Testis (tissue), 2 donors: ENCODE measurements at regions not wholly inside any gene's neighbourhood (a gene's known extent, or its start where the extent isn't known, plus 50 kb on each side); places are given as distances from the start of the nearest gene placed in this dataset.

ENCODE experiments used
- DNase-seq: peaks from one replicate; pipeline ENCODE4 v3.0.0-alpha.2; 2019
- H3K27ac ChIP-seq, 2 donors: fragments of 200-600 bp; sonication (generic); one replicate each; pipeline ENCODE4 v1.5.1; 2019
- H3K27me3 ChIP-seq: fragments of 200-600 bp; sonication (generic); one replicate; pipeline ENCODE4 v1.5.1; 2019
- H3K36me3 ChIP-seq: fragments of 200-600 bp; sonication (generic); one replicate; pipeline ENCODE4 v1.5.1; 2017; ENCODE audit warnings: low read depth; ENCODE audit errors: missing control alignments
- H3K4me1 ChIP-seq: fragments of 200-600 bp; sonication (generic); one replicate; pipeline ENCODE4 v1.5.1; 2019
- H3K4me3 ChIP-seq, 2 donors: fragments of 200-600 bp; sonication (generic); one replicate each; pipeline ENCODE4 v1.5.1; 2017 to 2019
- H3K9me3 ChIP-seq: fragments of 200-600 bp; sonication (generic); one replicate; pipeline ENCODE4 v1.5.1; 2017
- CTCF ChIP-seq, 3 experiments: fragments of 450-650 bp in 2 of 3; fragments of 200-600 bp in 1 of 3; sonication (generic) in 1 of 3; IDR thresholded peaks; one replicate each; pipeline ENCODE4 v1.5.1; 2016 to 2019; ENCODE audit warnings: antibody characterized with exemption in 3 of 3, mild to moderate bottlenecking in 2 of 3, moderate library complexity in 1 of 3
- POLR2A ChIP-seq: fragments of 450-650 bp; IDR thresholded peaks from one replicate; pipeline ENCODE4 v1.6.1; 2017; ENCODE audit warnings: antibody characterized with exemption, mild to moderate bottlenecking, moderate library complexity
- WGBS, 2 donors: methylation state at CpG; one replicate each; pipeline ENCODE4 v1.1.5; 2018; 5-methylcytosine and 5-hydroxymethylcytosine counted together
- intact Hi-C: fragments of 100-400 bp; cut with DNase I; formaldehyde crosslinking; loops from one replicate; pipeline ENCODE4 v1.15.1; 2023; ENCODE audit warnings: low total_unique reads

DNA sequence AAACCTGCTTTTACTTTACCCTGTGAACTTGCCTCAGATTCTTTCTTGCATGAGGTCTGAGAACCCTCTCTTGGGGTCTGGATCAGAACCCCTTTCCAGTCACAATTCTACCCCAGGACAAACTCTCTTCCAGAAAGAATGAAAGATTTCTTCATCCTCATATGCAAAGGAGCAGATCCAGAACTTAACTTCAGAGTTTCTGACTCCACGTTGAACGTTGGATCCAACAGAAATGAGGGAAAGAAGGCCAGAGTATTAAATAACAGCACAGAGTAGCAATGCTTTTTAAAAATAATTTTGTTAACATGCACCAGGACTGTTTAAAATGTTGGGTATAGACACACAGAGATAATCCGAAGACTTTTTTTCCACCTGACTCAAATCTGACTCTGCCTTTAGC lies 632.9 kb upstream of the AUTS2 start:
- H3K27me3 ChIP-seq = no peaks in the 10 kb centered on the region
- no peak for DNase-seq
- H3K9me3 ChIP-seq = no peaks in the 10 kb centered on the region
- H3K36me3 ChIP-seq = no peaks in the 10 kb centered on the region
- intact Hi-C loops = no loop called here
- no peak overlapping the region for H3K27ac ChIP-seq
- H3K4me1 ChIP-seq = no peaks in the 10 kb centered on the region
- 82 to 89% methylated on average over 3 of the region's 3 CpGs for WGBS, 2 donors
- TF ChIP-seq POLR2A (no peak), CTCF (IDR thresholded peaks at IDR 0.05) (no peak)
- H3K4me3 ChIP-seq = no peak overlapping the region

DNA sequence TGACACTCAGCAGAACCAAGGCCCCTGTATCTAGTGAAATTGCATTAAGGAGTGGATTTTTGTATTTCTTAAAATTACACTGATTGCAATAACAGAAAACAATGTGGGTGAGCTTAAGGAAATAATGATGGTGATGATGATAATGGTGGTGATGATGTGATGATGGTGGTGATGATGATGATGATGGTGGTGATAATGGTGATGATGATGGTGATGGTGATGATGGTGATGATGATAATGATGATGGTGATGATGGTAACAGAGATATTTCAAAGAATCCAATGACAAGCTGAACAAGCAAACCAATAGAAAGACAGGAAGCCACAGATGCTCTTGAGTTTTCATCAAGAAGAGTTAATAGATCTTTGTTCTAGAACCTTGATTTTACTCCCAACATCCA lies 630.7 kb upstream of the AUTS2 start:
- Histone ChIP-seq H3K27ac (no peak overlapping the region), H3K4me1 (no peaks in the 10 kb centered on the region), H3K9me3 (no peaks in the 10 kb centered on the region), H3K27me3 (no peaks in the 10 kb centered on the region), H3K36me3 (no peaks in the 10 kb centered on the region), H3K4me3 (no peak overlapping the region)
- TF ChIP-seq POLR2A = no peak
- no peak for TF ChIP-seq CTCF (IDR thresholded peaks at IDR 0.05)
- intact Hi-C loops = no loop called here
- no peak for DNase-seq

DNA sequence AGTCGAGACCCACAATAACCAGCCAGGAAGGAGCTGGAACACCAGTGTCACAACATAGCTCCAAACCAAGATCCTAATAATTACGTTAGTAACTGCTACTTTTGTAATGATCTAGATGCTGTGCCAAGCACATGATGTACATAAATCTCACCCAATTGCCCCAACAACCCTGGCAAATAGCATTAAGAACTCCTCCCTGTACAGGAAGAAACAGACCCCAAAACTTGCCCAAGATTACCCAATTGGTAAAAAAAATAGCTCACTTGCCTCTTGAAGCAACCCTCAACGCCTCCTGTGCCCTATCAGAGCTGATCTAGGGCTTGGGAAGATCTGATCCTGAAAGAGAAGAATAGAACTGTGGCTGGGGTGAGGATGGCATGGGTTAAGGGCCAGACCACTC lies 628.7 kb upstream of the AUTS2 start:
- TF ChIP-seq POLR2A = no peak
- no peak for TF ChIP-seq CTCF (IDR thresholded peaks at IDR 0.05)
- no peak overlapping the region for H3K27ac ChIP-seq
- no peaks in the 10 kb centered on the region for H3K4me1 ChIP-seq
- intact Hi-C loops = no loop called here
- no peaks in the 10 kb centered on the region for H3K9me3 ChIP-seq
- WGBS, 2 donors = 74 to 100% methylated on average over 3 of the region's 3 CpGs
- H3K36me3 ChIP-seq = no peaks in the 10 kb centered on the region
- no peak for DNase-seq
- H3K27me3 ChIP-seq = no peaks in the 10 kb centered on the region
- H3K4me3 ChIP-seq = no peak overlapping the region

DNA sequence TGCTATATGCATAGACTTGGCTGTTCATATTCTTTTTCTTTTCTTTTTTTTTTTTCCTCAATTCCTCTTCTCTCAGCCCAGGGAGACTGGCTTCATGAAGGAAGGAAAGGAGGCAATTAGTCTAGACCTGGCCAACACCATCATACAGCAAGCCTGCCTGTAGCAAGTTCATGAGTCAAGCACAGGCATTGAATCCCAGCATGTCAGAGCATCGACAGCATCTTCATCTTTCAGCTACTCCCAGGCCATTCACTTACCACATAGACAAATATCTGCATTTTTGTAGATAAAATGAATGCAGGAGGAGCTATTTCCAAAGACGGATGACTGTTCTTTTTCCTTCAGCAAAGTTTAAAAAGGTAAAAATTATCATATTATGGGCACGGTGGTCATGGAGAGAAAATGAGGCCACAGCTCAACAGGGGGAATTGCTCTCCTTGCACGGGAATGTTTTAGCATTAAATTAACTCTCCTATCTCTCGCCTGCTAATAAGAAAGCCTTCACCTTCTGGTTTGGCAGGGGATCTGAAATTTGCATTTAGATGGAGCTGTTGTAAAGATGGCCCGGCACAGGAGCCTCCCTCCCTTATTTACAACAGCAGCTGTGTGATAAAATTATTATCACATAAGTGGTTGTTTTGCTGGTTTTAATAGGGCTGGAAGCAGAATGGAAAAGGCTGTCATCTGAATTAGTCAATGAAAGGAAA lies 626.5 kb upstream of the AUTS2 start:
- Histone ChIP-seq H3K36me3 (no peaks in the 10 kb centered on the region), H3K4me3 (no peak overlapping the region), H3K27me3 (no peaks in the 10 kb centered on the region), H3K4me1 (no peaks in the 10 kb centered on the region), H3K9me3 (no peaks in the 10 kb centered on the region), H3K27ac (no peak overlapping the region)
- no peak for DNase-seq
- intact Hi-C loops = no loop called here
- WGBS, 2 donors = 54 to 59% methylated on average over 6 of the region's 6 CpGs
- TF ChIP-seq CTCF (IDR thresholded peaks at IDR 0.05) (no peak), POLR2A (no peak)

- intact Hi-C loops = no loop called here
- no peaks in the 10 kb centered on the region for H3K4me1 ChIP-seq
- no peaks in the 10 kb centered on the region for H3K36me3 ChIP-seq
- H3K27me3 ChIP-seq = no peaks in the 10 kb centered on the region
- no peak overlapping the region for H3K4me3 ChIP-seq
- H3K27ac ChIP-seq = no peak overlapping the region
- no peaks in the 10 kb centered on the region for H3K9me3 ChIP-seq
- no peak for TF ChIP-seq POLR2A
- 49 to 50% methylated on average over 14 of the region's 14 CpGs for WGBS, 2 donors
- DNase-seq = no peak
These were observed 620.8 kb upstream of the AUTS2 start for GRCh38 chr7:68977385-68978055.
